ENCODE measurements at regions not wholly inside any gene's neighbourhood (a gene's known extent, or its start where the extent isn't known, plus 50 kb on each side); places are given as distances from the start of the nearest gene placed in this dataset.

- TF ChIP-seq CTCF (conservative IDR thresholded peaks at IDR 0.05 in 1 of 2, IDR thresholded peaks at IDR 0.05 in 1 of 2; ENCODE audit: extremely low read depth in 1 of 2, insufficient read depth in 1 of 2, low read depth in 1 of 2, low read length in 2 of 2) (no peak), EZH2 (IDR thresholded peaks at IDR 0.05; ENCODE audit: borderline replicate concordance, low read length) (no peak)
Observed at GRCh38 chr13:105089858-105090643, 1445.4 kb downstream of the EFNB2 start.

Measured in mammary epithelial cell (primary cell).